Spleen (tissue), 11 donors: ENCODE measurements at regions not wholly inside any gene's neighbourhood (a gene's known extent, or its start where the extent isn't known, plus 50 kb on each side); places are given as distances from the start of the nearest gene placed in this dataset.

ENCODE experiments used
- DNase-seq: peaks from one replicate; pipeline ENCODE4 v3.0.0-alpha.2; 2020
- H3K27ac ChIP-seq, 8 donors: fragments of 200-600 bp; sonication (generic) in 7 of 8; 1 replicate in 4 of 8; 2 replicates in 4 of 8; pipeline versions ENCODE4 v1.5.0 to v1.8.0; 2016 to 2021; ENCODE audit warnings: inconsistent platforms in 4 of 8, mild to moderate bottlenecking in 4 of 8, moderate library complexity in 1 of 8
- H3K27me3 ChIP-seq, 7 donors: fragments of 200-600 bp; sonication (generic) in 6 of 7; replicated peaks in 1 of 7; 1 replicate in 4 of 7; 2 replicates in 3 of 7; pipeline versions ENCODE4 v1.5.0 to v1.8.0; 2016 to 2021; ENCODE audit warnings: inconsistent platforms in 3 of 7, mild to moderate bottlenecking in 1 of 7
- H3K36me3 ChIP-seq, 6 donors: fragments of 200-600 bp; sonication (generic) in 5 of 6; 1 replicate in 4 of 6; 2 replicates in 2 of 6; pipeline versions ENCODE4 v1.5.0 to v1.8.0; 2016 to 2021; ENCODE audit warnings: inconsistent platforms in 2 of 6
- H3K4me1 ChIP-seq, 6 donors: fragments of 200-600 bp; sonication (generic) in 5 of 6; 1 replicate in 3 of 6; 2 replicates in 3 of 6; pipeline versions ENCODE4 v1.5.0 to v1.8.0; 2016 to 2021; ENCODE audit warnings: inconsistent platforms in 3 of 6
- H3K4me3 ChIP-seq, 8 donors: fragments of 200-600 bp; sonication (generic) in 7 of 8; 1 replicate in 4 of 8; 2 replicates in 4 of 8; pipeline versions ENCODE4 v1.5.0 to v1.8.0; 2016 to 2021; ENCODE audit warnings: inconsistent platforms in 4 of 8, mild to moderate bottlenecking in 4 of 8, moderate library complexity in 2 of 8
- H3K9me3 ChIP-seq, 8 donors: fragments of 200-600 bp; sonication (generic) in 7 of 8; 1 replicate in 4 of 8; 2 replicates in 4 of 8; pipeline versions ENCODE4 v1.5.0 to v1.8.0; 2016 to 2021; ENCODE audit warnings: inconsistent platforms in 4 of 8
- POLR2A ChIP-seq, 3 donors: fragments of 450-650 bp; IDR thresholded peaks; one replicate each; pipeline ENCODE4 v1.5.1; 2017; ENCODE audit warnings: antibody characterized with exemption in 3 of 3, mild to moderate bottlenecking in 1 of 3
- POLR2AphosphoS5 ChIP-seq, 3 donors: sonication (generic); formaldehyde crosslinking; IDR thresholded peaks; one replicate each; pipeline ENCODE4 v1.5.1; 2017; ENCODE audit warnings: antibody characterized with exemption in 3 of 3
- WGBS, 5 donors: extraction: QIAGEN DNeasy Blood & Tissue Kit in 3 of 5; methylation state at CpG; one replicate each; pipeline versions ENCODE4 v1.1.5 to v1.1.7; 2013 to 2018; 5-methylcytosine and 5-hydroxymethylcytosine counted together
- intact Hi-C: fragments of 100-400 bp; cut with DNase I; formaldehyde crosslinking; loops from one replicate; pipeline ENCODE4 v1.15.0; 2023; ENCODE audit warnings: low total_unique reads
- TF ChIP-seq, protein P1 (sequence below), 11 experiments: fragments of 200-600 bp in 7 of 11; fragments of 450-650 bp in 4 of 11; sonication (generic) in 4 of 11; IDR thresholded peaks in 8 of 11; conservative IDR thresholded peaks in 3 of 11; 1 replicate in 7 of 11; 2 replicates in 4 of 11; pipeline versions ENCODE4 v1.4.0 to v1.8.0; 2016 to 2021; ENCODE audit warnings: antibody characterized with exemption in 11 of 11, inconsistent platforms in 4 of 11, mild to moderate bottlenecking in 1 of 11
- donor health status: healthy with polysubstance abuse.
- donor health status: DM: no; HTN: no; CAD: no; lungs with moderate emphysema.
- donor health status: DM: no; HTN: no; CAD: no.
- donor health status: Bipolar disorder and iron deficiency.
- donor health status: healthy.
- donor health status: DM: no; HTN: no; CAD: no.
- donor health status: DM: yes; HTN: yes; CAD: no.

DNA sequence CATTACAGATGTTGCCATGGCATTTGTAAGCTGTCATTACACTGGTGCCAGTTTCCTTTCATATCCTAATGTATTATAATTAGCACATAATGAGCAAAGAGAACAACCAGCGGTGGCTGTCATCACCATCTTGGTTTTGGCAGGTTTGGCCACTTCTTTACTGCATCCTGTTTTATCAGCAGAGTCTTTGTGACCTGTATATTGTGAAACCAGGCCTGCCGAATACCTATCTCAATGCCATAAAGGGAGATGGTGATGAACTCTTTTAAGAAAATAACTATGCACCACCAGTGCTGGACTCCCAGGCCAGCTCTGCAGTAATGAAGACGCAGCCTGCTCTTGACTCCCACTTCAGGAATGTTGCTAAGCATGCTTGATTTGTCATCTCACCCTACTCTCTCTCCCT, 458.1 kb upstream of the NR2F2 start:
- Histone ChIP-seq H3K4me1 (peaks cover 0 to 13% (median 3%) of the 10 kb centered on the region in 6 donors), H3K27me3 (no peaks in the 10 kb centered on the region), H3K9me3 (no peaks in the 10 kb centered on the region), H3K36me3 (no peaks in the 10 kb centered on the region), H3K4me3 (no peak overlapping the region), H3K27ac (no peak overlapping the region)
- WGBS, 5 donors: 67 to 86% (median 83%) methylated on average over 3 of the region's 3 CpGs
- intact Hi-C loops: no loop called here
- TF ChIP-seq, protein P1, sequence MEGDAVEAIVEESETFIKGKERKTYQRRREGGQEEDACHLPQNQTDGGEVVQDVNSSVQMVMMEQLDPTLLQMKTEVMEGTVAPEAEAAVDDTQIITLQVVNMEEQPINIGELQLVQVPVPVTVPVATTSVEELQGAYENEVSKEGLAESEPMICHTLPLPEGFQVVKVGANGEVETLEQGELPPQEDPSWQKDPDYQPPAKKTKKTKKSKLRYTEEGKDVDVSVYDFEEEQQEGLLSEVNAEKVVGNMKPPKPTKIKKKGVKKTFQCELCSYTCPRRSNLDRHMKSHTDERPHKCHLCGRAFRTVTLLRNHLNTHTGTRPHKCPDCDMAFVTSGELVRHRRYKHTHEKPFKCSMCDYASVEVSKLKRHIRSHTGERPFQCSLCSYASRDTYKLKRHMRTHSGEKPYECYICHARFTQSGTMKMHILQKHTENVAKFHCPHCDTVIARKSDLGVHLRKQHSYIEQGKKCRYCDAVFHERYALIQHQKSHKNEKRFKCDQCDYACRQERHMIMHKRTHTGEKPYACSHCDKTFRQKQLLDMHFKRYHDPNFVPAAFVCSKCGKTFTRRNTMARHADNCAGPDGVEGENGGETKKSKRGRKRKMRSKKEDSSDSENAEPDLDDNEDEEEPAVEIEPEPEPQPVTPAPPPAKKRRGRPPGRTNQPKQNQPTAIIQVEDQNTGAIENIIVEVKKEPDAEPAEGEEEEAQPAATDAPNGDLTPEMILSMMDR (IDR thresholded peaks at IDR 0.05 in 8 of 11, conservative IDR thresholded peaks at IDR 0.05 in 3 of 11): no peak
- TF ChIP-seq POLR2AphosphoS5 (IDR thresholded peaks at IDR 0.05) (no peak), POLR2A (IDR thresholded peaks at IDR 0.05) (no peak)
- no peak for DNase-seq

DNA sequence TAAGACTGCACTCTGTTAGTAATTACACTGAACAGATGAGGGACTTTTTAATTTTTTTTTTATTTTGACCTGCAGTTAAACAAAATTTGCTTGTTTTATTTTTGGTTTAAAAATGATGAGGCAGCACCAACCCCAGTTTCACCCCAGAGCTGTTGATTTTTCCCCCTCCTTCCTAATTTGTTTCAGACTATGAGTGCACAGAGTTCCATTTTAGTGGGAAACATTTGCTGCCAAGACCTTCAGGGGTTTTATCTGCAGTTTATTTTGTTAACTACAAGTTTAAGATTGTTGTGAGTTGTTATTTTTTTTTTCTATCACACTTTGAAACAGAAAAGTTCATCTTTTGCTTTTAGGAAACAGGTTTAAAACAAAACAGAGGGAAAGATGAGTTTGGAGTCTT, 455.9 kb upstream of the NR2F2 start:
- intact Hi-C loops: no loop called here
- DNase-seq: no peak
- no peaks in the 10 kb centered on the region for H3K9me3 ChIP-seq
- no peaks in the 10 kb centered on the region for H3K27me3 ChIP-seq
- H3K4me3 ChIP-seq: no peak overlapping the region
- no peaks in the 10 kb centered on the region for H3K36me3 ChIP-seq
- no peak overlapping the region for H3K27ac ChIP-seq
- TF ChIP-seq POLR2A (IDR thresholded peaks at IDR 0.05) (no peak), POLR2AphosphoS5 (IDR thresholded peaks at IDR 0.05) (no peak)
- TF ChIP-seq, protein P1 (IDR thresholded peaks at IDR 0.05 in 8 of 11, conservative IDR thresholded peaks at IDR 0.05 in 3 of 11): no peak
- peaks cover 0 to 17% (median under 1%) of the 10 kb centered on the region in 6 donors for H3K4me1 ChIP-seq

DNA sequence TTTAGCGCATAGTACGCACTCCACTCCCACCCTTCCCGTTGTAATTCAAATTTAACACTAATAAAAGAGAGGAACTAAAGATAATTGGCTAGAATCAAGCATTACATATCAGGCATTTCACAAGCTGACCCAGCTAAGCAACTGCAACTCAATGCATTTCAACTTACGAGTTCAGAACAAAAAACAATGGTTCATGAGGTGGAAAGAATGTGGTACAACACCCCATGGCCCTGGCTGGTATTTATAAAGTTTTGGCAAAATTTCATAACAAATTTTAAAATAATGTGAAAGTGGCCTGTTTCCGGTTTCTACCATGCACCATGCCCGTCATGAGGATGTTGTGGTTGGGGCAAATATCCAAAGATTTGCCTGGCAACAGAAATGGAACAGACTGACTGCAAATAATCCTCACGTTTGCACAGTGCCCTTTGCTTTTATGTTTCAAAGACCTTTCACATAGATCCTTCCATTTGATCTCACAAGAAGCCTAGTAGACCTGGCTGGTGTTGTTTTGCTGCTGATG, 455.3 kb upstream of the NR2F2 start:
- Histone ChIP-seq H3K4me1 (peaks cover 0 to 19% (median 6%) of the 10 kb centered on the region in 6 donors), H3K36me3 (no peaks in the 10 kb centered on the region), H3K27me3 (no peaks in the 10 kb centered on the region), H3K9me3 (no peaks in the 10 kb centered on the region), H3K4me3 (no peak overlapping the region), H3K27ac (no peak overlapping the region)
- intact Hi-C loops: no loop called here
- WGBS, 5 donors: 32 to 52% (median 45%) methylated on average over 7 of the region's 7 CpGs
- no peak for DNase-seq
- TF ChIP-seq, protein P1 (IDR thresholded peaks at IDR 0.05 in 8 of 11, conservative IDR thresholded peaks at IDR 0.05 in 3 of 11): no peak
- TF ChIP-seq POLR2AphosphoS5 (IDR thresholded peaks at IDR 0.05) (no peak), POLR2A (IDR thresholded peaks at IDR 0.05) (no peak)

DNA sequence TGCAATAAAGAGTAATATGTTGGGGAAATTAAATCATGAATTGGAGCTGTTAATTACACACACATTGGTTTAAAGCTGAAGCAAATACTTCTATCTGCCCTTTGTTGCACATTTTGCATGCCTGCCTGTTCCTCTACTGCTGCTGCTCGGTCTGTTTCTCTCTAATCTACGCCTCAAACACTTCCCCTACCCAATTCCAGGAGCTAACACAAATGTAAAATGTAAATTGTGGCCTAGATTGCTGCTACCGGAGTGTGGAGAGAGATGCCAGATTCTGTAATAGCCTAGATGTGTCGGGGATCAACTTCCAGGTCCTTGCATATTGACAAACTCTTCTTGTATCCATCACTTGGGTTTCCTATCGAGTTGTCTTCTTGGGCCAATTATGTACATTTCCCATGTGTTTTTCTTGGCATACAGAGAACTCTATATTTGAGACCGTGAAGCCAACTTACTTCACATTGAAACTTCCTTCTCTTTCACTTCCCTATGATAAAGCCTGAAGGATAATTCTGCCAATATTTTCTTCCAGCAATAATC, 450.4 kb upstream of the NR2F2 start:
- intact Hi-C loops: no loop called here
- Histone ChIP-seq H3K4me1 (peaks cover 0 to 18% (median 7%) of the 10 kb centered on the region in 6 donors), H3K9me3 (no peaks in the 10 kb centered on the region), H3K27me3 (no peaks in the 10 kb centered on the region), H3K4me3 (no peak overlapping the region), H3K36me3 (no peaks in the 10 kb centered on the region), H3K27ac (peak overlapping the region in 6 of 8 donors; percentile 31 to 65 (median 51))
- WGBS, 5 donors: 58 to 79% (median 66%) methylated on average over 6 of the region's 6 CpGs
- DNase-seq: no peak
- TF ChIP-seq, protein P1 (IDR thresholded peaks at IDR 0.05 in 8 of 11, conservative IDR thresholded peaks at IDR 0.05 in 3 of 11): no peak
- TF ChIP-seq POLR2A (IDR thresholded peaks at IDR 0.05) (no peak), POLR2AphosphoS5 (IDR thresholded peaks at IDR 0.05) (no peak)
